PC-3 (cell line): ENCODE measurements at regions not wholly inside any gene's neighbourhood (a gene's known extent, or its start where the extent isn't known, plus 50 kb on each side); places are given as distances from the start of the nearest gene placed in this dataset.

Experiments used
- CTCF ChIP-seq: fragments of 300-600 bp; sonication (generic); conservative IDR thresholded peaks from 2 replicates; pipeline ENCODE4 v1.5.1; 2017; ENCODE audit warnings: antibody characterized with exemption, low read depth, mild to moderate bottlenecking, low read length
- EZH2phosphoT487 ChIP-seq: fragments of 300-600 bp; sonication (generic); IDR thresholded peaks from 2 replicates; pipeline ENCODE4 v1.6.1; 2018; ENCODE audit warnings: mild to moderate bottlenecking, antibody characterized with exemption, low read length, borderline replicate concordance

- TF ChIP-seq CTCF (no peak), EZH2phosphoT487 (no peak)
Observed at GRCh38 chr10:117740691-117741222, 198.2 kb downstream of the EMX2 start.
